ENCODE measurements at regions not wholly inside any gene's neighbourhood (a gene's known extent, or its start where the extent isn't known, plus 50 kb on each side); places are given as distances from the start of the nearest gene placed in this dataset.

- no peak for DNase-seq (ENCODE audit: low read depth in 2 of 2)
Observed at GRCh38 chr20:10953437-10953836, 279.6 kb upstream of the JAG1 start.

- DNase-seq (ENCODE audit: low read depth in 2 of 2): no peak
Observed at GRCh38 chr20:10954137-10954840, 280.5 kb upstream of the JAG1 start.

GRCh38 chr20:10954908-10955580 is 281.2 kb upstream of the JAG1 start:
- DNase-seq (ENCODE audit: low read depth in 2 of 2): no peak

GRCh38 chr20:10958279-10958678 is 284.5 kb upstream of the JAG1 start:
- no peak for DNase-seq (ENCODE audit: low read depth in 2 of 2)

GRCh38 chr20:10960416-10960815 is 286.6 kb upstream of the JAG1 start:
- no peak for DNase-seq (ENCODE audit: low read depth in 2 of 2)

- DNase-seq (ENCODE audit: low read depth in 2 of 2): peak; percentile 20 to 21
Observed at GRCh38 chr20:10961651-10962288, 288.0 kb upstream of the JAG1 start.

- no peak for DNase-seq (ENCODE audit: low read depth in 2 of 2)
Observed at GRCh38 chr20:10962937-10963336, 289.1 kb upstream of the JAG1 start.

- DNase-seq (ENCODE audit: low read depth in 2 of 2): peak; percentile 87 to 94
Observed at GRCh38 chr20:10963717-10964266, 290.0 kb upstream of the JAG1 start.

GRCh38 chr20:10965936-10966470 is 292.2 kb upstream of the JAG1 start:
- DNase-seq (ENCODE audit: low read depth in 2 of 2): no peak

- DNase-seq (ENCODE audit: low read depth in 2 of 2): peak in 1 of 2 donors; percentile 54
Observed at GRCh38 chr20:10970109-10970508, 296.3 kb upstream of the JAG1 start.

- DNase-seq (ENCODE audit: low read depth in 2 of 2): peak in 1 of 2 donors; percentile 40
Observed at GRCh38 chr20:10971096-10971495, 297.3 kb upstream of the JAG1 start.

- DNase-seq (ENCODE audit: low read depth in 2 of 2): no peak
Observed at GRCh38 chr20:10972219-10972860, 298.5 kb upstream of the JAG1 start.

GRCh38 chr20:10976051-10976450 is 302.3 kb upstream of the JAG1 start:
- no peak for DNase-seq (ENCODE audit: low read depth in 2 of 2)

- DNase-seq (ENCODE audit: low read depth in 2 of 2): no peak
Observed at GRCh38 chr20:10978019-10978702, 304.4 kb upstream of the JAG1 start.

- no peak for DNase-seq (ENCODE audit: low read depth in 2 of 2)
Observed at GRCh38 chr20:10978713-10979112, 304.9 kb upstream of the JAG1 start.

GRCh38 chr20:10982692-10983091 is 308.9 kb upstream of the JAG1 start:
- peak; percentile 51 to 75 for DNase-seq (ENCODE audit: low read depth in 2 of 2)

- no peak for DNase-seq (ENCODE audit: low read depth in 2 of 2)
Observed at GRCh38 chr20:10984294-10984693, 310.5 kb upstream of the JAG1 start.

- DNase-seq (ENCODE audit: low read depth in 2 of 2): peak; percentile 45 to 60
Observed at GRCh38 chr20:10984913-10985312, 311.1 kb upstream of the JAG1 start.

GRCh38 chr20:10985536-10985935 is 311.7 kb upstream of the JAG1 start:
- DNase-seq (ENCODE audit: low read depth in 2 of 2): peak; percentile 67 to 91

GRCh38 chr20:10986586-10986985 is 312.8 kb upstream of the JAG1 start:
- DNase-seq (ENCODE audit: low read depth in 2 of 2): no peak

All from lung microvascular endothelial cell (primary cell).